ENCODE measurements at regions not wholly inside any gene's neighbourhood (a gene's known extent, or its start where the extent isn't known, plus 50 kb on each side); places are given as distances from the start of the nearest gene placed in this dataset.

GRCh38 chr14:65249471-65250161, 147.3 kb upstream of the MAX start:
- TF ChIP-seq POLR2AphosphoS5 (IDR thresholded peaks at IDR 0.05; ENCODE audit: borderline replicate concordance, low read depth, low read length) (no peak), EZH2 (IDR thresholded peaks at IDR 0.05) (no peak), FOXP2 (optimal IDR thresholded peaks at IDR 0.05; ENCODE audit: control extremely low read depth, extremely low read length, insufficient read depth) (no peak)
